HCEC 1CT (cell line): ENCODE measurements at regions not wholly inside any gene's neighbourhood (a gene's known extent, or its start where the extent isn't known, plus 50 kb on each side); places are given as distances from the start of the nearest gene placed in this dataset.
"Not testable (repeated sequence)": the region's sequence is repeated elsewhere in the genome, so short reads cannot be mapped to it uniquely, and the experiment has no call there.

Experiments
- DNase-seq: peaks from one replicate; pipeline ENCODE4 v3.0.0-alpha.2; 2017

GRCh38 chr3:186453531-186453930 lies 90.6 kb downstream of the CRYGS start:
- DNase-seq, result no peak

GRCh38 chr3:186452517-186452916 lies 90.5 kb upstream of the DGKG start:
- peak; percentile 86 for DNase-seq

- DNase-seq, result no peak
These were observed 89.3 kb upstream of the DGKG start for GRCh38 chr3:186451371-186451770.

- DNase-seq, result no peak
These were observed 82.9 kb upstream of the DGKG start for GRCh38 chr3:186444974-186445373.

GRCh38 chr3:186444288-186444687 lies 82.3 kb upstream of the DGKG start:
- no peak for DNase-seq

GRCh38 chr3:186442979-186443378 lies 80.9 kb upstream of the DGKG start:
- DNase-seq, result not testable (repeated sequence)

- no peak for DNase-seq
These were observed 80.1 kb upstream of the DGKG start for GRCh38 chr3:186442162-186442561.

GRCh38 chr3:186440891-186441290 lies 78.9 kb upstream of the DGKG start:
- DNase-seq, result no peak

- no peak for DNase-seq
These were observed 77.7 kb upstream of the DGKG start for GRCh38 chr3:186439725-186440124.

GRCh38 chr3:186435332-186435731 lies 73.3 kb upstream of the DGKG start:
- not testable (repeated sequence) for DNase-seq

GRCh38 chr3:186432944-186433732 lies 71.1 kb upstream of the DGKG start:
- DNase-seq, result peak; percentile 27

- peak; percentile 66 for DNase-seq
These were observed 70.2 kb upstream of the DGKG start for GRCh38 chr3:186432189-186432588.

GRCh38 chr3:186427627-186428281 lies 65.7 kb upstream of the DGKG start:
- no peak for DNase-seq

GRCh38 chr3:186425788-186426730 lies 64.0 kb upstream of the DGKG start:
- peak; percentile 86 for DNase-seq

- DNase-seq, result peak; percentile 30
These were observed 59.9 kb upstream of the DGKG start for GRCh38 chr3:186421946-186422345.

GRCh38 chr3:186418671-186419145 lies 56.7 kb upstream of the DGKG start:
- DNase-seq, result no peak

- peak; percentile 90 for DNase-seq
These were observed 55.8 kb upstream of the DGKG start for GRCh38 chr3:186417791-186418190.

GRCh38 chr3:186414735-186415419 lies 52.8 kb upstream of the DGKG start:
- peak; percentile 91 for DNase-seq

- DNase-seq, result no peak
These were observed 51.8 kb upstream of the DGKG start for GRCh38 chr3:186413615-186414415.

- no peak for DNase-seq
These were observed 50.0 kb upstream of the DGKG start for GRCh38 chr3:186411994-186412393.
